H9 (cell line): ENCODE measurements at regions not wholly inside any gene's neighbourhood (a gene's known extent, or its start where the extent isn't known, plus 50 kb on each side); places are given as distances from the start of the nearest gene placed in this dataset.

ENCODE experiments used
- DNase-seq: peaks from one replicate; pipeline ENCODE4 v3.0.0-alpha.2; 2017
- H2AFZ ChIP-seq: one replicate; pipeline ENCODE4 v1.6.1; 2013; ENCODE audit warnings: mild to moderate bottlenecking, low read length, control low read depth, moderate library complexity
- H2AK5ac ChIP-seq: 2 replicates; pipeline ENCODE4 v1.6.1; 2013; ENCODE audit warnings: low read length, control low read depth, mixed read lengths; ENCODE audit not compliant: insufficient read length
- H2BK120ac ChIP-seq: one replicate; pipeline ENCODE4 v1.6.1; 2013; ENCODE audit warnings: low read depth, mild to moderate bottlenecking, low read length, control low read depth, inconsistent platforms; ENCODE audit not compliant: poor library complexity, severe bottlenecking
- H2BK12ac ChIP-seq: 2 replicates; pipeline ENCODE4 v1.6.1; 2013; ENCODE audit warnings: low read length, control low read depth, mixed read lengths, low read depth; ENCODE audit not compliant: insufficient read length
- H2BK15ac ChIP-seq: 2 replicates; pipeline ENCODE4 v1.6.1; 2013; ENCODE audit warnings: low read depth, low read length, control low read depth
- H2BK20ac ChIP-seq: one replicate; pipeline ENCODE4 v1.6.1; 2013; ENCODE audit warnings: low read depth, mild to moderate bottlenecking, low read length, control low read depth, inconsistent platforms; ENCODE audit not compliant: poor library complexity, severe bottlenecking
- H2BK5ac ChIP-seq: 2 replicates; pipeline ENCODE4 v1.6.1; 2013; ENCODE audit warnings: low read length, control low read depth, mixed read lengths; ENCODE audit not compliant: insufficient read length
- H3K14ac ChIP-seq: 2 replicates; pipeline ENCODE4 v1.6.1; 2013; ENCODE audit warnings: low read length, control low read depth; ENCODE audit not compliant: insufficient read depth
- H3K18ac ChIP-seq: 2 replicates; pipeline ENCODE4 v1.6.1; 2013; ENCODE audit warnings: low read depth, mild to moderate bottlenecking, mixed read lengths, low read length, control low read depth; ENCODE audit not compliant: insufficient read length
- H3K23ac ChIP-seq: 2 replicates; pipeline ENCODE4 v1.6.1; 2013; ENCODE audit warnings: low read length, control low read depth, mixed read lengths, low read depth; ENCODE audit not compliant: insufficient read length
- H3K23me2 ChIP-seq: 2 replicates; pipeline ENCODE4 v1.6.1; 2013; ENCODE audit warnings: low read depth, mild to moderate bottlenecking, mixed read lengths, low read length, control low read depth; ENCODE audit not compliant: insufficient read length, poor library complexity, severe bottlenecking
- H3K27ac ChIP-seq: 2 replicates; pipeline ENCODE4 v1.5.1; 2013; ENCODE audit warnings: low read length, control low read depth, mixed read lengths, low read depth; ENCODE audit not compliant: insufficient read length
- H3K27me3 ChIP-seq: 2 replicates; pipeline ENCODE4 v1.6.1; 2013; ENCODE audit warnings: low read length, control low read depth, inconsistent platforms; ENCODE audit not compliant: insufficient read depth
- H3K4ac ChIP-seq: 2 replicates; pipeline ENCODE4 v1.6.1; 2013; ENCODE audit warnings: low read depth, mild to moderate bottlenecking, control low read depth, inconsistent platforms, low read length, moderate library complexity
- H3K4me1 ChIP-seq: 2 replicates; pipeline ENCODE4 v1.6.1; 2013; ENCODE audit warnings: low read length, control low read depth, inconsistent platforms; ENCODE audit not compliant: insufficient read depth
- H3K4me2 ChIP-seq: 2 replicates; pipeline ENCODE4 v1.6.1; 2013; ENCODE audit warnings: low read length, control low read depth, mixed read lengths; ENCODE audit not compliant: insufficient read length, insufficient read depth
- H3K56ac ChIP-seq: 2 replicates; pipeline ENCODE4 v1.6.1; 2013; ENCODE audit warnings: low read depth, mild to moderate bottlenecking, mixed read lengths, low read length, control low read depth; ENCODE audit not compliant: insufficient read length
- H3K79me1 ChIP-seq: 2 replicates; pipeline ENCODE4 v1.6.1; 2013; ENCODE audit warnings: low read depth, mild to moderate bottlenecking, moderate library complexity, low read length, control low read depth, inconsistent platforms; ENCODE audit not compliant: insufficient read depth, poor library complexity, severe bottlenecking
- H3K79me2 ChIP-seq: 2 replicates; pipeline ENCODE4 v1.6.1; 2013; ENCODE audit warnings: low read length, control low read depth, inconsistent platforms; ENCODE audit not compliant: insufficient read depth
- H3K9ac ChIP-seq: 2 replicates; pipeline ENCODE4 v1.6.1; 2013; ENCODE audit warnings: low read length, control low read depth, mixed read lengths; ENCODE audit not compliant: insufficient read length; ENCODE audit errors: extremely low read depth
- H3K9me3 ChIP-seq: one replicate; pipeline ENCODE4 v1.6.1; 2013; ENCODE audit warnings: low read depth, low read length, inconsistent platforms; ENCODE audit not compliant: control insufficient read depth
- H3T11ph ChIP-seq: one replicate; pipeline ENCODE4 v1.6.1; 2013; ENCODE audit warnings: mild to moderate bottlenecking, low read length, control low read depth, inconsistent platforms
- H4K20me1 ChIP-seq: one replicate; pipeline ENCODE4 v1.6.1; 2013; ENCODE audit not compliant: control insufficient read depth, insufficient read length, insufficient read depth
- H4K5ac ChIP-seq: 2 replicates; pipeline ENCODE4 v1.6.1; 2013; ENCODE audit warnings: low read depth, mild to moderate bottlenecking, mixed read lengths, low read length, control low read depth; ENCODE audit not compliant: insufficient read length
- H4K8ac ChIP-seq: replicated peaks from 2 replicates; pipeline ENCODE4 v1.6.1; 2013; ENCODE audit warnings: low read length, control low read depth, mixed read lengths, low read depth; ENCODE audit not compliant: insufficient read length
- H4K91ac ChIP-seq: 2 replicates; pipeline ENCODE4 v1.6.1; 2013; ENCODE audit warnings: low read depth, mild to moderate bottlenecking, moderate library complexity, mixed read lengths, low read length, control low read depth; ENCODE audit not compliant: insufficient read length
- H3K27ac Mint-ChIP-seq, 3 experiments: 2 replicates in 2 of 3; 3 replicates in 1 of 3; pipeline ENCODE4 v1.8.0; 2020 to 2021; ENCODE audit warnings: mixed read lengths in 3 of 3, mild to moderate bottlenecking in 1 of 3, moderate library complexity in 1 of 3
- H3K27me3 Mint-ChIP-seq: 2 replicates; pipeline ENCODE4 v1.8.0; 2021; ENCODE audit warnings: low read depth, mild to moderate bottlenecking, moderate library complexity, mixed read lengths
- H3K36me3 Mint-ChIP-seq, 3 experiments: 2 replicates in 2 of 3; 3 replicates in 1 of 3; pipeline ENCODE4 v1.8.0; 2020 to 2021; ENCODE audit warnings: low read depth in 3 of 3, mixed read lengths in 3 of 3; ENCODE audit not compliant: insufficient read depth in 1 of 3
- H3K4me1 Mint-ChIP-seq, 2 experiments: 2 replicates each; pipeline ENCODE4 v1.8.0; 2020; ENCODE audit warnings: mixed read lengths in 2 of 2
- H3K4me3 Mint-ChIP-seq, 2 experiments: 2 replicates in 1 of 2; 3 replicates in 1 of 2; pipeline ENCODE4 v1.8.0; 2020 to 2021; ENCODE audit warnings: mild to moderate bottlenecking in 2 of 2, mixed read lengths in 2 of 2, moderate library complexity in 1 of 2
- H3K9me3 Mint-ChIP-seq, 2 experiments: 2 replicates in 1 of 2; 3 replicates in 1 of 2; pipeline ENCODE4 v1.8.0; 2020; ENCODE audit warnings: mild to moderate bottlenecking in 2 of 2, mixed read lengths in 2 of 2, moderate library complexity in 1 of 2
- WGBS: extraction: QIAGEN DNeasy Blood & Tissue Kit; methylation state at CpG from one replicate; pipeline ENCODE4 v1.1.7; 2013; ENCODE audit warnings: missing lambda C conversion rate, low lambda C conversion rate, mixed read lengths; ENCODE audit not compliant: insufficient read length; ENCODE audit errors: extremely low coverage; 5-methylcytosine and 5-hydroxymethylcytosine counted together
- TF ChIP-seq, protein P1 (sequence below): fragments of 200-600 bp; sonication (generic); conservative IDR thresholded peaks from 3 replicates; pipeline ENCODE4 v1.8.0; 2021; ENCODE audit warnings: antibody characterized with exemption, mild to moderate bottlenecking

DNA sequence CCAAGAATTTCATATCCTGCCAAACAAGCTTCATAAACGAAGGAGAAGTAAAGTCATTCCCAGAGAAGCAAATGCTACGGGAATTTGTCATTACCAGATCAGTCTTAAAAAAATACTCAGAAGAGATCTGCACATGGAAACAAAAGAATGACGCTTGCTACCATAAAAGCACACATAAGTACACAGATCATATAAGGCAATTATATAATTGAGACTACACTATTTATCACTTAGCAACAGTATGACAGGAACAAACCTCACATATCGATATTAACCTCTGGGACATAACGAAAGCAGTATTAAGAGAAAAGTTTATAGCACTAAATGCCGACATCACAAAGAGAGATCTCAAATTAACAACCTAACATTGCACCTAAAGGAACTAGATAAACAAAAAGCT lies 67.6 kb upstream of the TMEM200A start:
- Histone ChIP-seq H4K5ac (no peak overlapping the region), H2AK5ac (no peak overlapping the region), H3K18ac (no peak overlapping the region), H3K79me2 (no peaks in the 10 kb centered on the region), H3K9me3 (no peaks in the 10 kb centered on the region), H3K14ac (no peak overlapping the region), H3K4ac (no peak overlapping the region), H2BK20ac (no peak overlapping the region), H3T11ph (no peak overlapping the region), H3K79me1 (no peaks in the 10 kb centered on the region), H3K27ac (no peak overlapping the region), H3K23me2 (no peaks in the 10 kb centered on the region), H2BK15ac (no peak overlapping the region), H3K56ac (no peak overlapping the region), H2BK12ac (no peak overlapping the region), H4K91ac (no peak overlapping the region), H4K8ac (no peak overlapping the region), H4K20me1 (no peaks in the 10 kb centered on the region), H2AFZ (no peak overlapping the region), H2BK120ac (no peak overlapping the region), H2BK5ac (no peak overlapping the region), H3K4me2 (no peak overlapping the region), H3K23ac (no peak overlapping the region), H3K27me3 (no peaks in the 10 kb centered on the region), H3K9ac (no peak overlapping the region), H3K4me1 (no peaks in the 10 kb centered on the region)
- no CpG with 5 or more reads among the region's 6 CpGs for WGBS
- no peak overlapping the region for H3K4me3 Mint-ChIP-seq
- no peaks in the 10 kb centered on the region for H3K36me3 Mint-ChIP-seq
- H3K4me1 Mint-ChIP-seq: no peaks in the 10 kb centered on the region
- no peaks in the 10 kb centered on the region for H3K27me3 Mint-ChIP-seq
- no peak for DNase-seq
- peaks cover 0 to 3% of the 10 kb centered on the region in 2 experiments; a peak in 1 of 5 replicates for H3K9me3 Mint-ChIP-seq
- no peak overlapping the region for H3K27ac Mint-ChIP-seq
- TF ChIP-seq, protein P1, sequence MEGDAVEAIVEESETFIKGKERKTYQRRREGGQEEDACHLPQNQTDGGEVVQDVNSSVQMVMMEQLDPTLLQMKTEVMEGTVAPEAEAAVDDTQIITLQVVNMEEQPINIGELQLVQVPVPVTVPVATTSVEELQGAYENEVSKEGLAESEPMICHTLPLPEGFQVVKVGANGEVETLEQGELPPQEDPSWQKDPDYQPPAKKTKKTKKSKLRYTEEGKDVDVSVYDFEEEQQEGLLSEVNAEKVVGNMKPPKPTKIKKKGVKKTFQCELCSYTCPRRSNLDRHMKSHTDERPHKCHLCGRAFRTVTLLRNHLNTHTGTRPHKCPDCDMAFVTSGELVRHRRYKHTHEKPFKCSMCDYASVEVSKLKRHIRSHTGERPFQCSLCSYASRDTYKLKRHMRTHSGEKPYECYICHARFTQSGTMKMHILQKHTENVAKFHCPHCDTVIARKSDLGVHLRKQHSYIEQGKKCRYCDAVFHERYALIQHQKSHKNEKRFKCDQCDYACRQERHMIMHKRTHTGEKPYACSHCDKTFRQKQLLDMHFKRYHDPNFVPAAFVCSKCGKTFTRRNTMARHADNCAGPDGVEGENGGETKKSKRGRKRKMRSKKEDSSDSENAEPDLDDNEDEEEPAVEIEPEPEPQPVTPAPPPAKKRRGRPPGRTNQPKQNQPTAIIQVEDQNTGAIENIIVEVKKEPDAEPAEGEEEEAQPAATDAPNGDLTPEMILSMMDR: no peak
